HL-60 (cell line): ENCODE measurements at regions not wholly inside any gene's neighbourhood (a gene's known extent, or its start where the extent isn't known, plus 50 kb on each side); places are given as distances from the start of the nearest gene placed in this dataset.

Experiments used
- DNase-seq, 2 experiments: peaks; one replicate each; pipeline ENCODE4 v3.0.0-alpha.2; 2010 to 2020; ENCODE audit warnings: low read depth in 1 of 2, low spot score in 1 of 2
- H3K27ac ChIP-seq: fragments of 250-450 bp; sonication (Bioruptor Pico); replicated peaks from 2 replicates; pipeline ENCODE4 v1.5.1; 2020; ENCODE audit warnings: mild to moderate bottlenecking, moderate library complexity
- H3K27me3 ChIP-seq: fragments of 250-450 bp; sonication (Bioruptor Pico); 2 replicates; pipeline ENCODE4 v1.5.1; 2021; ENCODE audit warnings: mild to moderate bottlenecking, moderate library complexity; ENCODE audit not compliant: insufficient read depth, poor library complexity, severe bottlenecking
- H3K4me3 ChIP-seq: replicated peaks from 2 replicates; pipeline ENCODE4 v1.5.1; 2011; ENCODE audit warnings: mild to moderate bottlenecking, control low read depth, low read length; ENCODE audit not compliant: insufficient read depth
- CTCF ChIP-seq: IDR thresholded peaks from one replicate; pipeline ENCODE4 v1.5.1; 2011; ENCODE audit warnings: low read length, control low read depth, inconsistent platforms; ENCODE audit not compliant: insufficient read depth
- GABPA ChIP-seq: IDR thresholded peaks from 2 replicates; pipeline ENCODE4 v1.6.1; 2012; ENCODE audit warnings: low read depth
- POLR2AphosphoS5 ChIP-seq: IDR thresholded peaks from 2 replicates; pipeline ENCODE4 v1.6.1; 2012; ENCODE audit warnings: low read depth
- REST ChIP-seq: IDR thresholded peaks from 2 replicates; pipeline ENCODE4 v1.6.1; 2012; ENCODE audit warnings: low read depth; ENCODE audit not compliant: insufficient replicate concordance
- SPI1 ChIP-seq: IDR thresholded peaks from 2 replicates; pipeline ENCODE4 v1.6.1; 2012; ENCODE audit warnings: low read depth, mild to moderate bottlenecking, borderline replicate concordance

GRCh38 chr3:137163241-137163871 is 205.6 kb downstream of the IL20RB start:
- Histone ChIP-seq H3K27me3 (peaks cover 4% of the 10 kb centered on the region), H3K27ac (no peak overlapping the region), H3K4me3 (no peak overlapping the region)
- no peak for DNase-seq
- TF ChIP-seq SPI1 (no peak), REST (no peak), GABPA (no peak), POLR2AphosphoS5 (no peak), CTCF (no peak)

GRCh38 chr3:137163958-137164357 is 206.2 kb downstream of the IL20RB start:
- no peak overlapping the region for H3K27ac ChIP-seq
- TF ChIP-seq SPI1, result no peak
- peaks cover 4% of the 10 kb centered on the region for H3K27me3 ChIP-seq
- no peak for DNase-seq
- no peak overlapping the region for H3K4me3 ChIP-seq

- H3K27ac ChIP-seq, result no peak overlapping the region
- no peak overlapping the region for H3K4me3 ChIP-seq
- TF ChIP-seq REST, result no peak
- no peak for TF ChIP-seq CTCF
- no peak for TF ChIP-seq SPI1
- TF ChIP-seq POLR2AphosphoS5, result no peak
- TF ChIP-seq GABPA, result no peak
- DNase-seq, result no peak
- peaks cover 4% of the 10 kb centered on the region for H3K27me3 ChIP-seq
Observed at GRCh38 chr3:137165117-137165806, 207.5 kb downstream of the IL20RB start.

GRCh38 chr3:137171834-137172603 is 214.2 kb downstream of the IL20RB start:
- H3K27me3 ChIP-seq, result peaks cover 2% of the 10 kb centered on the region
- H3K27ac ChIP-seq, result no peak overlapping the region
- no peak overlapping the region for H3K4me3 ChIP-seq
- DNase-seq, result no peak
- no peak for TF ChIP-seq GABPA
- TF ChIP-seq SPI1, result no peak
- TF ChIP-seq POLR2AphosphoS5, result no peak
- no peak for TF ChIP-seq CTCF
- TF ChIP-seq REST, result no peak
